ENCODE measurements at regions not wholly inside any gene's neighbourhood (a gene's known extent, or its start where the extent isn't known, plus 50 kb on each side); places are given as distances from the start of the nearest gene placed in this dataset.

DNA sequence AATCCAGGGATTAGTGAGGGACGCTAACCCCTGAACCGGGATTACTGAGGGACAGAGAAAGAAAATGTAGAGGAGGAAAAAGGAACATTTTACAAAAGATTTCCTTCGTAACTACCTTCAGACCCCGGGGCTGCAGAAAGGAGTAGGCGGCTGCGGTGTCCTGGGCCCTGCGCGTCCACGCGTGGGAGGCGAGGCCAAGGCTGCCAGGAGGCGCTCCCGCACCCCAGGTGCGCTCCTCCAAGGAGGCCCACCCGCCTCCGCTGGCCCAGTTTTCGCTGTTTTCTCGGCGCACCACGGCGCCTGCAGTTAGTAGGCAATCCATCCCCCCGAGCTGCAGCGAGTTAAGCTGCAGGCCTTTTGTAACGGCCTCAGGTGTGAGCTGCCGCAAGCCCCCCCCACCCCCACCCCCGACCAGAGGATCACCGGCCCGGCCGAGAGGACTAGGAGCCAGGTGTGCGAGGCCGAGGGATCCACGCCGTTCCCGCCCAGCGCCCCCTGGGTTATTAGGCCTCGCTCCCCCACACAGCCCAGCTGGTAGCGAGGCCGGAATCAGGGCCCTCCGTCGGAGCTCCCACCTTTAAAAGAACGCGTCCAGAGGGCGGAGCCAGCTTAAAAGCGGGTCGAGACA, 380.3 kb upstream of the ARID1B start:
- TF ChIP-seq EZH2 (IDR thresholded peaks at IDR 0.05) = no peak
- no peak for TF ChIP-seq POLR2AphosphoS5 (IDR thresholded peaks at IDR 0.05; ENCODE audit: borderline replicate concordance, low read depth, low read length)

Data from SK-N-MC (cell line).